HT-29 (cell line): ENCODE measurements at regions not wholly inside any gene's neighbourhood (a gene's known extent, or its start where the extent isn't known, plus 50 kb on each side); places are given as distances from the start of the nearest gene placed in this dataset.

Experiments used
- DNase-seq: peaks from one replicate; pipeline ENCODE4 v3.0.0-alpha.2; 2015; ENCODE audit warnings: low spot score

- no peak for DNase-seq
These were observed 136.3 kb upstream of the SLC22A23 start for GRCh38 chr6:3593161-3593560.

GRCh38 chr6:3592371-3592941, 135.6 kb upstream of the SLC22A23 start:
- peak; percentile 48 for DNase-seq

- DNase-seq = peak; percentile 8
These were observed 135.1 kb upstream of the SLC22A23 start for GRCh38 chr6:3591970-3592369.

- no peak for DNase-seq
These were observed 130.8 kb upstream of the SLC22A23 start for GRCh38 chr6:3587660-3588059.

GRCh38 chr6:3585320-3585935, 128.6 kb upstream of the SLC22A23 start:
- peak; percentile 16 for DNase-seq

DNA sequence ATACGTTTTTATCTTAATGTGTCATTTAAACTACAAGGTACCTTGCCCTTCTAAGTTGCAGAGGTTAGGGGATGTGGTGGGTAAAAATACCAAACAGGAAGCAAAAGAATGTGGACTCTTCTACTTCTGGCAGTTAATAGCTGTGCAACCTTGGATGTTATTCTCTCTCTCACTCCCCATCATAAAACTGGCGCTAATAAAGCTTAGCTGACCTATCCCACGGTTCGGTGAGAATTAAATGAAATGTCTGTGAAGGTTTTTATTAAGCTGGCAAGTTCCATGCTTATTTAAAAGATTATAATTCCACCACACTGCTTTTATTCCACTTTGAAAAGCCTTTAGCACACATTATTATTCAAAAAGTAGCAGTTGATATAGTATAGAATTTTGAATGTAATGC, 127.8 kb upstream of the SLC22A23 start:
- DNase-seq = no peak

DNA sequence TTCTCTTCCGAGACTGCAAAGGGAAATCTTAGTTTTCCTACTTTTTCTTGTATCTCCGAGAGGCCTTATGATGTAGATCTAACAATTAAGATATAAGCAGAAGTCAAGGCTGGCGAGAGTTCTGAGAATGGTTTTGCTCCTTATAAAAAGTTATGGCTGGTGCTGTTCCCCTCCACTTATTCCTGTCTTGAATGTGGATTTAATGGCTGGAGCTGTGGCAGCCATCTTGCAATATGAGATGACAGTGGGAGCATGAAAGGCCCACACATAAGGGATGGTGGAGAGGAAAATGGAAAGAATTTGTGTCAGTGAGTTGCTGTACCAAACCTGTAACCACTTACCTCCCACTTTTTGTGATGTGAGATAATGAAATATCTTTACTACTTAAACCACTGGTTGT, 124.6 kb upstream of the SLC22A23 start:
- no peak for DNase-seq

DNA sequence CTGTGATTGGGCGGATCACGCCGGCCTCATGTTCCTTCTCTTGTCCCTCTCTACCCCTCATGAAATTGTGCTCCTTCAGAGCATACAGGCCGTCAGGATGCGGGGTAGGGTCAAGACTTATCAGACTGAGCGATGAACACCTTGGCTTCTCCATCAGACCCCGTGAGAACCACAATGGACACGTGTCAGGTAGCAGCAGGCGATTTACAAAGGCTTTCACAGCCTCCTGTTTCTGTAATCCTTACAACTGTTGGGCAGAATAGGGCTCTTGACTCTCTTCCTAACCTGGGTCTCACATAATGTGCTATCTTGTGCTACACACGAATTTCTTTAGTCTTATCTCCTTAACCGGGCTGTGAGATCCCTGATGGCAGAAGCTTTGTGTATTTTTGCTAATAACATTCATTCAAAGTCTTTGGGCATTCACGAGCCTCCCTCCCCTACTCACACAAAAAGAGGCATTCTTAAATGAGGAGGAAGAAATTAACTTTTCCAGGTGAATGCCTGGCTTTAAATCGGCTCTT, 122.9 kb upstream of the SLC22A23 start:
- DNase-seq = no peak

DNA sequence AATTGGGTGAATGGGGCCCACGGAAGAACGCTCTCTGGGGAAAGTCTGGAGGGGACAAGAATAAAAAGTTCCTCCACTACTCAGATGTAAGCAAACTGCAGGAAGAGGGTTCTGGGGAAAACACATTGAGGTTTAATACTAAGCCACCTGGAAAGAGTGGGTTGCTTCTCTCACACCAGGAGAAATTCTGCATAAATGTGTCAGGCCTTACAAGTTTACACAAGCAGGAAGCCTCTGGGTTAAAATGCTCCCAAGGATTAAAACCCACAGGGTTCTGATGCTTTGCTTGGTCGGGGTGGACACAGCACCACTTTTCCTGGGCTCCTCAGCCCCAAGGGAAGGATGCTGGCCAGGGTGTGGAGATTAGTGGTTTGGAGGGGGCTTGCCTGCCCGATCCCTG, 122.1 kb upstream of the SLC22A23 start:
- no peak for DNase-seq

- DNase-seq = no peak
These were observed 120.7 kb upstream of the SLC22A23 start for GRCh38 chr6:3577517-3577916.

GRCh38 chr6:3575701-3576100, 118.9 kb upstream of the SLC22A23 start:
- no peak for DNase-seq

- no peak for DNase-seq
These were observed 118.3 kb upstream of the SLC22A23 start for GRCh38 chr6:3575166-3575565.

- DNase-seq = no peak
These were observed 116.8 kb upstream of the SLC22A23 start for GRCh38 chr6:3573670-3574069.

DNA sequence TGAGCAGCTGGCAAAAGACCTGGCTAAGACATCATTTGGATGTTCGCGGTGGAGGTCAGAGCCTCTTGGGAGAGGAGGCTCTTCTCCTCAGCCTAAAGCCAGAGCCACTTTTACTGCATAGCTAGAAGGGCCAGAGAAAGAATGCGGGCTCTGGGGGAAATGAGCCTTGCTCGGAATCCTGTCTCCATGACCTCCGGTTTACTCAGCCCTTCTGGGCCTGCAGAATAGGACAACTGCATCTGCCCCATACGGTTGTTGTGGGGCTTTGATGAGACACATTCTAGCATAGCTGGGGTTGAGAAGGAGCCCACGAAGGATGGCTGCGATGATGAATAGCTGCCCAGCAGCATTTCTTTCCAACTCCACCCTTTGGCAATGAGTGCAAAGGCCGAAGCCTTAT, 115.0 kb upstream of the SLC22A23 start:
- no peak for DNase-seq

DNA sequence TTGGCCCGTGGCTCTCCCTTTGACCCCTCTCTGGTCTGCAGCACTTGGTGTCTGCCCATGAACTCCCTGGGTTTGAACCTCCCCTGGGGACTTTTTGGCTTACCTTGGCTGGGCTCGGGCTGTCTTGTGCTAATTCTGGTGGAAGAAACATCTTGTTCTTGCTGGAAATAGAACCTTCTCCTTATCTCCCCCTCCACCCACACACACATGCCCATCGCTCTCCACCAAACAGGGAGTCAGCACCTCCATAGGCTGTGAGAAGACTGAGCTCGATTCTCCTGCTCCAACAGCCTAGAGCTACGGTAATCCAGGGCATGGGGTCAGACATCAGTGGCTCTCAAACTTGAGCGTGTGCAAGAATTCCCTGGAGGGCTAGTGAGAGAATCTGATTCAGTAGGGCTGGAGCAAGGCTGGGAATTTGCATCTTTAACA, 114.4 kb upstream of the SLC22A23 start:
- DNase-seq = no peak

- no peak for DNase-seq
These were observed 113.0 kb upstream of the SLC22A23 start for GRCh38 chr6:3569816-3570215.

- DNase-seq = no peak
These were observed 111.7 kb upstream of the SLC22A23 start for GRCh38 chr6:3568396-3569082.

DNA sequence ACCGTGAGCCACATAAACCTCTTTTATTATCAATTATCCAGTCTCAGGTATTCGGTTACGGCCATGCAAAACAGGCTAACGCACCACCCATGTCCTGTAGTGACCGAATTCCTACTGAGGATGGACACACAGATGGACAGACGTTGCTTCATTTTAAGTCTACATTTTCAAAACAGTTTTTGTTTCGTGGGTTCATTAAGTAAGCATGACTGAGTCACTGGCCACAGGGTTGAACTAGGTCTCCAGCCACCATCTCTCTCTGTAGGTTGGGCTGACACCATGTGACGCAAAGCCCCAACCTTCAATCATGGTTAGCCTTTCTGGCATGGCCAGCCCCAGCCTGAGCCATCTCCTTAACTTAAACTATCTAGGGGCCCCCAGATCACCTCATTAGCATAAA, 110.0 kb upstream of the SLC22A23 start:
- no peak for DNase-seq

DNA sequence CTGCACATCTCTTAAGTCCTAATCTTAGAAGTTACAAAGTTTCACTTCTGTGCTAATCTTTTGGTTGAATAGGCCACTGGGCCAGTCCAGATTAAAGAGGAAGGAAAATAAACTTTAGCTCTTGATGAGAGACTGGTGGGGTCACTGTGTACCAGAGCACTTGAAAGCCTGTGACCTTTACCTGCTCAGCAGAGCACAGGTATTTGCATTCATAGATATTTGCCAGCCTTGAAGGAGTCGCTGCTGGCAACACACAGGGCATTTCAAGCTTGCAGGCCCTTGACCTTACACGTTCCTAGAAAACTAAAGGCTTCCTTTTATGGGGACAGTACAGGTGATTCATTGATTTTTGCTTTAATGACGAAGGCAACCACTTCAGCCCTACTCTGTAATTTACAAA, 108.4 kb upstream of the SLC22A23 start:
- DNase-seq = no peak

DNA sequence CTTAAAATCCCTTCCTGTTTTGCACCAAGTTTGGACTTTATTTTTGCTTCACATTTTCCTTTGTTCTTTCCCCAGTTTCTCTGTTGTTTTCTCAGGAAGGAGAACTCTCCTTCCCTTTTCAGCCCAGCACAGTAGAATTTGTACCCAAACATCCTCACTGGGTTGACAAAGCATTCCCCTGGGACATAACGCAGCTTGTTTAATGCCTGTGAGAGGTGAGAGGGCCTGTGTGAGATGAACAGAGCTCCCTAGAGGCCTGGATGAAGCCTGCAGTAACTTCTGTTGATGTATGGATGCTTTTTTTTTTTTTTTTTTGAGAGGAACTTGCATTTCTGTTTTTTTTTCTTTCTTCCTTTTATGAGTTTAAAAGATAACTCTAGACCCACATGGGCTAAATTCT, 104.9 kb upstream of the SLC22A23 start:
- DNase-seq = no peak

- no peak for DNase-seq
These were observed 103.4 kb upstream of the SLC22A23 start for GRCh38 chr6:3560211-3560610.

GRCh38 chr6:3559561-3559960, 102.7 kb upstream of the SLC22A23 start:
- DNase-seq = no peak

DNA sequence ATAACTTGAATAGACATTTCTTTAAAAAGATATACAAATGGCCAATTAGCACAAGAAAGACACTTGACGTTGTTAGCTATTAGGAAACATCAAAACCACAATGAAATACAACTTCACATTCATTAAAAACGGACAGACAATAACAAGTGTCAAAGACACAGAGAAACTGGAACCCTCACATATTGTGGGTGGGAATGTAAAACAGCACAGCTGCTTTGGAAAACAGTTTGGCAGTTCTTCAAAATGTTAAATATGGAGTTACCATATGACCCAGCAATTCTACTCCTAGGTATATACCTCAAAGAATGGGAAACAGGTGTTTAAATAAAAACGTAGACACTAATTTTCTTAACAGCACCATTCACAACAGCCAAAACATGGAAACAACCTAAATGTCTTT, 100.5 kb upstream of the SLC22A23 start:
- no peak for DNase-seq
